ENCODE measurements at regions not wholly inside any gene's neighbourhood (a gene's known extent, or its start where the extent isn't known, plus 50 kb on each side); places are given as distances from the start of the nearest gene placed in this dataset.

- Histone ChIP-seq H3K9ac (ENCODE audit: low read depth, low read length) (no peak overlapping the region), H3K27me3 (ENCODE audit: insufficient read depth, low read length, poor library complexity) (no peaks in the 10 kb centered on the region), H3K4me2 (ENCODE audit: insufficient read depth, low read length) (no peak overlapping the region), H4K20me1 (ENCODE audit: insufficient read depth, low read length) (no peaks in the 10 kb centered on the region), H3K79me2 (ENCODE audit: insufficient read depth, low read length) (no peaks in the 10 kb centered on the region), H3K36me3 (ENCODE audit: insufficient read depth, low read length) (no peaks in the 10 kb centered on the region), H3K9me3 (ENCODE audit: insufficient read depth, low read length, severe bottlenecking) (no peaks in the 10 kb centered on the region), H3K4me1 (ENCODE audit: insufficient read depth, low read length) (no peaks in the 10 kb centered on the region), H2AFZ (ENCODE audit: low read depth, low read length) (no peak overlapping the region), H3K27ac (ENCODE audit: low read length) (no peak overlapping the region), H3K4me3 (ENCODE audit: low read depth in 1 of 2, low read length in 2 of 2) (no peak overlapping the region)
- TF ChIP-seq EZH2 (IDR thresholded peaks at IDR 0.05; ENCODE audit: borderline replicate concordance, low read depth, low read length, severe bottlenecking) (no peak), CTCF (IDR thresholded peaks at IDR 0.05; ENCODE audit: borderline replicate concordance, extremely low read depth, low read length, poor library complexity, severe bottlenecking) (no peak)
- ATAC-seq (ENCODE audit: insufficient read depth, low read depth) (no peak), DNase-seq (no peak)
Measured at GRCh38 chr18:29531746-29532145, 1354.8 kb upstream of the CDH2 start.

- no peaks in the 10 kb centered on the region for H3K36me3 ChIP-seq (ENCODE audit: insufficient read depth, low read length)
- no peaks in the 10 kb centered on the region for H3K27me3 ChIP-seq (ENCODE audit: insufficient read depth, low read length, poor library complexity)
- H4K20me1 ChIP-seq (ENCODE audit: insufficient read depth, low read length) = no peaks in the 10 kb centered on the region
- H3K4me3 ChIP-seq (ENCODE audit: low read depth in 1 of 2, low read length in 2 of 2) = no peak overlapping the region
- ATAC-seq (ENCODE audit: insufficient read depth, low read depth) (no peak), DNase-seq (no peak)
- H3K4me1 ChIP-seq (ENCODE audit: insufficient read depth, low read length) = no peaks in the 10 kb centered on the region
- no peak overlapping the region for H3K9ac ChIP-seq (ENCODE audit: low read depth, low read length)
- H3K4me2 ChIP-seq (ENCODE audit: insufficient read depth, low read length) = no peak overlapping the region
- H3K79me2 ChIP-seq (ENCODE audit: insufficient read depth, low read length) = no peaks in the 10 kb centered on the region
- TF ChIP-seq CTCF (IDR thresholded peaks at IDR 0.05; ENCODE audit: borderline replicate concordance, extremely low read depth, low read length, poor library complexity, severe bottlenecking) (no peak), EZH2 (IDR thresholded peaks at IDR 0.05; ENCODE audit: borderline replicate concordance, low read depth, low read length, severe bottlenecking) (no peak)
- H2AFZ ChIP-seq (ENCODE audit: low read depth, low read length) = no peak overlapping the region
- no peaks in the 10 kb centered on the region for H3K9me3 ChIP-seq (ENCODE audit: insufficient read depth, low read length, severe bottlenecking)
- no peak overlapping the region for H3K27ac ChIP-seq (ENCODE audit: low read length)
Measured at GRCh38 chr18:29523371-29523770, 1346.4 kb upstream of the CDH2 start.

GRCh38 chr18:29512761-29513160 lies 1335.8 kb upstream of the CDH2 start:
- Histone ChIP-seq H3K9me3 (ENCODE audit: insufficient read depth, low read length, severe bottlenecking) (no peaks in the 10 kb centered on the region), H2AFZ (ENCODE audit: low read depth, low read length) (no peak overlapping the region), H3K36me3 (ENCODE audit: insufficient read depth, low read length) (no peaks in the 10 kb centered on the region), H3K27ac (ENCODE audit: low read length) (no peak overlapping the region), H3K4me1 (ENCODE audit: insufficient read depth, low read length) (no peaks in the 10 kb centered on the region), H3K27me3 (ENCODE audit: insufficient read depth, low read length, poor library complexity) (no peaks in the 10 kb centered on the region), H3K79me2 (ENCODE audit: insufficient read depth, low read length) (no peaks in the 10 kb centered on the region), H3K4me3 (ENCODE audit: low read depth in 1 of 2, low read length in 2 of 2) (no peak overlapping the region), H3K9ac (ENCODE audit: low read depth, low read length) (no peak overlapping the region), H3K4me2 (ENCODE audit: insufficient read depth, low read length) (no peak overlapping the region), H4K20me1 (ENCODE audit: insufficient read depth, low read length) (no peaks in the 10 kb centered on the region)
- TF ChIP-seq CTCF (IDR thresholded peaks at IDR 0.05; ENCODE audit: borderline replicate concordance, extremely low read depth, low read length, poor library complexity, severe bottlenecking) (no peak), EZH2 (IDR thresholded peaks at IDR 0.05; ENCODE audit: borderline replicate concordance, low read depth, low read length, severe bottlenecking) (no peak)
- ATAC-seq (ENCODE audit: insufficient read depth, low read depth) (no peak), DNase-seq (no peak)

GRCh38 chr18:29512203-29512602 lies 1335.3 kb upstream of the CDH2 start:
- H3K27me3 ChIP-seq (ENCODE audit: insufficient read depth, low read length, poor library complexity) = no peaks in the 10 kb centered on the region
- H3K36me3 ChIP-seq (ENCODE audit: insufficient read depth, low read length) = no peaks in the 10 kb centered on the region
- no peaks in the 10 kb centered on the region for H3K79me2 ChIP-seq (ENCODE audit: insufficient read depth, low read length)
- no peaks in the 10 kb centered on the region for H4K20me1 ChIP-seq (ENCODE audit: insufficient read depth, low read length)
- no peaks in the 10 kb centered on the region for H3K4me1 ChIP-seq (ENCODE audit: insufficient read depth, low read length)
- no peak overlapping the region for H3K27ac ChIP-seq (ENCODE audit: low read length)
- ATAC-seq (ENCODE audit: insufficient read depth, low read depth) = 0 out of 3 replicates have a peak, but pooled peaks have one; percentile 42
- H3K4me3 ChIP-seq (ENCODE audit: low read depth in 1 of 2, low read length in 2 of 2) = no peak overlapping the region
- no peaks in the 10 kb centered on the region for H3K9me3 ChIP-seq (ENCODE audit: insufficient read depth, low read length, severe bottlenecking)
- no peak for TF ChIP-seq CTCF (IDR thresholded peaks at IDR 0.05; ENCODE audit: borderline replicate concordance, extremely low read depth, low read length, poor library complexity, severe bottlenecking)
- no peak for TF ChIP-seq EZH2 (IDR thresholded peaks at IDR 0.05; ENCODE audit: borderline replicate concordance, low read depth, low read length, severe bottlenecking)
- H3K9ac ChIP-seq (ENCODE audit: low read depth, low read length) = no peak overlapping the region
- no peak for DNase-seq
- no peak overlapping the region for H3K4me2 ChIP-seq (ENCODE audit: insufficient read depth, low read length)
- H2AFZ ChIP-seq (ENCODE audit: low read depth, low read length) = no peak overlapping the region
